WI38 (cell line): ENCODE measurements at regions not wholly inside any gene's neighbourhood (a gene's known extent, or its start where the extent isn't known, plus 50 kb on each side); places are given as distances from the start of the nearest gene placed in this dataset.

Source experiments
- H3K4me3 ChIP-seq: 2 replicates; pipeline ENCODE4 v1.5.1; 2011; ENCODE audit warnings: low read depth, mild to moderate bottlenecking, control low read depth, low read length
- CTCF ChIP-seq: IDR thresholded peaks from 2 replicates; pipeline ENCODE4 v1.5.1; 2012; ENCODE audit warnings: low read depth, mild to moderate bottlenecking, control low read depth, low read length

GRCh38 chr6:22808466-22808865 is 239.1 kb downstream of the HDGFL1 start:
- no peak overlapping the region for H3K4me3 ChIP-seq
- TF ChIP-seq CTCF: no peak

- no peak overlapping the region for H3K4me3 ChIP-seq
- TF ChIP-seq CTCF: no peak
These were observed 240.0 kb downstream of the HDGFL1 start for GRCh38 chr6:22809370-22809769.

GRCh38 chr6:22819209-22819608 is 249.8 kb downstream of the HDGFL1 start:
- TF ChIP-seq CTCF: no peak

GRCh38 chr6:22821664-22822320 is 252.4 kb downstream of the HDGFL1 start:
- no peak for TF ChIP-seq CTCF
- no peak overlapping the region for H3K4me3 ChIP-seq

More at GRCh38 chr6:22819209-22819608, 249.8 kb downstream of the HDGFL1 start:
- H3K4me3 ChIP-seq: no peak overlapping the region

- TF ChIP-seq CTCF: no peak
- H3K4me3 ChIP-seq: no peak overlapping the region
These were observed 255.8 kb downstream of the HDGFL1 start for GRCh38 chr6:22825210-22825609.

- no peak for TF ChIP-seq CTCF
- H3K4me3 ChIP-seq: no peak overlapping the region
These were observed 257.6 kb downstream of the HDGFL1 start for GRCh38 chr6:22826961-22827360.

- TF ChIP-seq CTCF: no peak
- no peak overlapping the region for H3K4me3 ChIP-seq
These were observed 258.4 kb downstream of the HDGFL1 start for GRCh38 chr6:22827760-22828159.
